GM12878 (cell line): ENCODE measurements at regions not wholly inside any gene's neighbourhood (a gene's known extent, or its start where the extent isn't known, plus 50 kb on each side); places are given as distances from the start of the nearest gene placed in this dataset.

Source experiments
- CREB1 ChIP-seq: IDR thresholded peaks from 2 replicates; pipeline ENCODE4 v1.6.1; 2012; ENCODE audit warnings: low read depth, mild to moderate bottlenecking, inconsistent platforms
- POLR2A ChIP-seq: IDR thresholded peaks from 2 replicates; pipeline ENCODE4 v1.6.1; 2011; ENCODE audit warnings: low read depth, mild to moderate bottlenecking, low read length
- SUZ12 ChIP-seq: fragments of 200-600 bp; sonication (generic); IDR thresholded peaks from one replicate; pipeline ENCODE4 v1.6.1; 2018; ENCODE audit warnings: antibody characterized with exemption, mild to moderate bottlenecking; ENCODE audit not compliant: unreplicated experiment
- TF ChIP-seq, protein P1 (sequence below), 3 experiments: IDR thresholded peaks in 2 of 3; conservative IDR thresholded peaks in 1 of 3; 2 replicates each; pipeline ENCODE4 v1.5.1; 2011; ENCODE audit warnings: low read depth in 3 of 3, low read length in 3 of 3, mild to moderate bottlenecking in 3 of 3, control low read depth in 2 of 3, moderate library complexity in 2 of 3, inconsistent platforms in 1 of 3, mixed read lengths in 1 of 3; ENCODE audit not compliant: control insufficient read depth in 2 of 3, insufficient read depth in 1 of 3; ENCODE audit errors: extremely low read depth in 1 of 3

GRCh38 chr11:87739261-87739660, 436.0 kb downstream of the RAB38 start:
- TF ChIP-seq, protein P1, sequence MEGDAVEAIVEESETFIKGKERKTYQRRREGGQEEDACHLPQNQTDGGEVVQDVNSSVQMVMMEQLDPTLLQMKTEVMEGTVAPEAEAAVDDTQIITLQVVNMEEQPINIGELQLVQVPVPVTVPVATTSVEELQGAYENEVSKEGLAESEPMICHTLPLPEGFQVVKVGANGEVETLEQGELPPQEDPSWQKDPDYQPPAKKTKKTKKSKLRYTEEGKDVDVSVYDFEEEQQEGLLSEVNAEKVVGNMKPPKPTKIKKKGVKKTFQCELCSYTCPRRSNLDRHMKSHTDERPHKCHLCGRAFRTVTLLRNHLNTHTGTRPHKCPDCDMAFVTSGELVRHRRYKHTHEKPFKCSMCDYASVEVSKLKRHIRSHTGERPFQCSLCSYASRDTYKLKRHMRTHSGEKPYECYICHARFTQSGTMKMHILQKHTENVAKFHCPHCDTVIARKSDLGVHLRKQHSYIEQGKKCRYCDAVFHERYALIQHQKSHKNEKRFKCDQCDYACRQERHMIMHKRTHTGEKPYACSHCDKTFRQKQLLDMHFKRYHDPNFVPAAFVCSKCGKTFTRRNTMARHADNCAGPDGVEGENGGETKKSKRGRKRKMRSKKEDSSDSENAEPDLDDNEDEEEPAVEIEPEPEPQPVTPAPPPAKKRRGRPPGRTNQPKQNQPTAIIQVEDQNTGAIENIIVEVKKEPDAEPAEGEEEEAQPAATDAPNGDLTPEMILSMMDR (IDR thresholded peaks at IDR 0.05 in 2 of 3, conservative IDR thresholded peaks at IDR 0.05 in 1 of 3; ENCODE audit: control insufficient read depth in 2 of 3, extremely low read depth in 1 of 3, insufficient read depth in 1 of 3, low read depth in 3 of 3, low read length in 3 of 3): no peak
- no peak for TF ChIP-seq POLR2A
- no peak for TF ChIP-seq CREB1
- TF ChIP-seq SUZ12: no peak
